ENCODE measurements at regions not wholly inside any gene's neighbourhood (a gene's known extent, or its start where the extent isn't known, plus 50 kb on each side); places are given as distances from the start of the nearest gene placed in this dataset.

- H3K27me3 ChIP-seq = no peaks in the 10 kb centered on the region
- H3K27ac ChIP-seq = no peak overlapping the region
- DNase-seq = no peak
- no peaks in the 10 kb centered on the region for H3K9me3 ChIP-seq
- H3K4me3 ChIP-seq = no peak overlapping the region
- H3K4me1 ChIP-seq = no peaks in the 10 kb centered on the region
- no peaks in the 10 kb centered on the region for H3K36me3 ChIP-seq
- H3K9ac ChIP-seq (ENCODE audit: low read depth in 2 of 2, low read length in 2 of 2) = no peak overlapping the region
- intact Hi-C loops (cut with DNase I) = no loop called here
- TF ChIP-seq CTCF (IDR thresholded peaks at IDR 0.05) = no peak
These were observed 927.7 kb upstream of the CDH2 start for GRCh38 chr18:29104671-29105070.

- no peaks in the 10 kb centered on the region for H3K4me1 ChIP-seq
- no peak for TF ChIP-seq CTCF (IDR thresholded peaks at IDR 0.05)
- no peak overlapping the region for H3K9ac ChIP-seq (ENCODE audit: low read depth in 2 of 2, low read length in 2 of 2)
- H3K36me3 ChIP-seq = no peaks in the 10 kb centered on the region
- no peaks in the 10 kb centered on the region for H3K27me3 ChIP-seq
- H3K4me3 ChIP-seq = no peak overlapping the region
- no peak for DNase-seq
- H3K27ac ChIP-seq = no peak overlapping the region
- intact Hi-C loops (cut with DNase I) = no loop called here
- no peaks in the 10 kb centered on the region for H3K9me3 ChIP-seq
These were observed 927.3 kb upstream of the CDH2 start for GRCh38 chr18:29104227-29104626.

- Histone ChIP-seq H3K27me3 (no peaks in the 10 kb centered on the region), H3K9ac (ENCODE audit: low read depth in 2 of 2, low read length in 2 of 2) (no peak overlapping the region), H3K9me3 (no peaks in the 10 kb centered on the region), H3K27ac (no peak overlapping the region), H3K4me3 (no peak overlapping the region), H3K4me1 (no peaks in the 10 kb centered on the region), H3K36me3 (no peaks in the 10 kb centered on the region)
- DNase-seq = no peak
- intact Hi-C loops (cut with DNase I) = no loop called here
- no peak for TF ChIP-seq CTCF (IDR thresholded peaks at IDR 0.05)
These were observed 919.3 kb upstream of the CDH2 start for GRCh38 chr18:29096079-29096770.

GRCh38 chr18:29087616-29088246 is 910.8 kb upstream of the CDH2 start:
- Histone ChIP-seq H3K27me3 (no peaks in the 10 kb centered on the region), H3K4me1 (no peaks in the 10 kb centered on the region), H3K9me3 (no peaks in the 10 kb centered on the region), H3K36me3 (no peaks in the 10 kb centered on the region), H3K4me3 (no peak overlapping the region), H3K27ac (no peak overlapping the region), H3K9ac (ENCODE audit: low read depth in 2 of 2, low read length in 2 of 2) (no peak overlapping the region)
- TF ChIP-seq CTCF (IDR thresholded peaks at IDR 0.05) = no peak
- DNase-seq = no peak
- intact Hi-C loops (cut with DNase I) = no loop called here

- H3K4me1 ChIP-seq = no peaks in the 10 kb centered on the region
- no peak for DNase-seq
These were observed 907.2 kb upstream of the CDH2 start for GRCh38 chr18:29084120-29084519.

More at GRCh38 chr18:29084120-29084519, 907.2 kb upstream of the CDH2 start:
- intact Hi-C loops (cut with DNase I) = no loop called here
- Histone ChIP-seq H3K9ac (ENCODE audit: low read depth in 2 of 2, low read length in 2 of 2) (no peak overlapping the region), H3K27ac (no peak overlapping the region), H3K9me3 (no peaks in the 10 kb centered on the region), H3K36me3 (no peaks in the 10 kb centered on the region), H3K27me3 (no peaks in the 10 kb centered on the region), H3K4me3 (no peak overlapping the region)
- TF ChIP-seq CTCF (IDR thresholded peaks at IDR 0.05) = no peak

All from colonic mucosa (tissue), 4 donors.